ENCODE measurements at regions not wholly inside any gene's neighbourhood (a gene's known extent, or its start where the extent isn't known, plus 50 kb on each side); places are given as distances from the start of the nearest gene placed in this dataset.

DNA sequence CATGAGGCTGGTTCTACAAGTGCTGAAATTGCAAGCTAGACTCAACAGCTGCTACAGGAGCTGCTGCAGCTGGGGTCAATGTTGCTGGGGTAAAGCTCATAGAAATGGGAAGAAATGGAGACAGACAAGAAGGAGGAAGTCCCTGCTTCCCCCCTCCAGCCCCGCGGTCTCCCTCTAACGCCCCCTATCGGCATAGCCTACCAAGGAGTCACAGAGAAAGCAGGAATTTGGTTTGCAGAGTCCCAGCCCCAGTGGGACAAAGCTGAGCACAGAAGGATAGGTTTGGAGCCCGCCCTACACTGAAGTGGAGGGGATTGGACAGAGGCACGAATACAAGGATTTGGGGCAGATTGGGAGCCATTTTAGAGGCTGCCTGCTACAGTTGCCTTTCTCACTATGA lies 176.9 kb upstream of the ANKRD28 start:
- no peak overlapping the region for H3K4me3 ChIP-seq (ENCODE audit: low read depth, low read length)
- in situ Hi-C loops (cut with HindIII; ENCODE audit: low sequenced_read_pairs): no loop called here
- DNase-seq (ENCODE audit: low read depth): no peak
- TF ChIP-seq, protein P1, sequence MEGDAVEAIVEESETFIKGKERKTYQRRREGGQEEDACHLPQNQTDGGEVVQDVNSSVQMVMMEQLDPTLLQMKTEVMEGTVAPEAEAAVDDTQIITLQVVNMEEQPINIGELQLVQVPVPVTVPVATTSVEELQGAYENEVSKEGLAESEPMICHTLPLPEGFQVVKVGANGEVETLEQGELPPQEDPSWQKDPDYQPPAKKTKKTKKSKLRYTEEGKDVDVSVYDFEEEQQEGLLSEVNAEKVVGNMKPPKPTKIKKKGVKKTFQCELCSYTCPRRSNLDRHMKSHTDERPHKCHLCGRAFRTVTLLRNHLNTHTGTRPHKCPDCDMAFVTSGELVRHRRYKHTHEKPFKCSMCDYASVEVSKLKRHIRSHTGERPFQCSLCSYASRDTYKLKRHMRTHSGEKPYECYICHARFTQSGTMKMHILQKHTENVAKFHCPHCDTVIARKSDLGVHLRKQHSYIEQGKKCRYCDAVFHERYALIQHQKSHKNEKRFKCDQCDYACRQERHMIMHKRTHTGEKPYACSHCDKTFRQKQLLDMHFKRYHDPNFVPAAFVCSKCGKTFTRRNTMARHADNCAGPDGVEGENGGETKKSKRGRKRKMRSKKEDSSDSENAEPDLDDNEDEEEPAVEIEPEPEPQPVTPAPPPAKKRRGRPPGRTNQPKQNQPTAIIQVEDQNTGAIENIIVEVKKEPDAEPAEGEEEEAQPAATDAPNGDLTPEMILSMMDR (IDR thresholded peaks at IDR 0.05; ENCODE audit: low read depth, low read length, missing control alignments): no peak

DNA sequence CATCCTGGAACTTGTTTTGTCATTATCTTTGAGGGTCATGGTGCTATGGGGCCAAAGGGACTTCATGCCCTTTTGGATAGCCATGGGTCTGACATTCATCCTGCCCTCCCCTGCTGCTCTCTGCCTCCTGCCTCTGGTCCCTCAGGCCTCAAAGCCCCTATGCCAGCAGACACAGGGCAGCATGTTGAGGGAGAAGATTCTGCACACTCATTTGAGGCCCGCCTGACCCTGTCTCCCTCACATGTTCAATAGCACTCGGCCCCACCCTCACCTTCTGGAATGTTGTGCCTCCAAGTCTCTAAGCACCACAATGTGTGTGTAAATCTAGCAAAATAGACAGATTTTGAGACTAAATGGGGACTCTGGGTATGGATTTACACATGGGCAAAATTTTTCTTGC lies 178.7 kb upstream of the ANKRD28 start:
- no peak for DNase-seq (ENCODE audit: low read depth)
- TF ChIP-seq, protein P1 (IDR thresholded peaks at IDR 0.05; ENCODE audit: low read depth, low read length, missing control alignments): no peak
- H3K4me3 ChIP-seq (ENCODE audit: low read depth, low read length): no peak overlapping the region
- in situ Hi-C loops (cut with HindIII; ENCODE audit: low sequenced_read_pairs): no loop called here

DNA sequence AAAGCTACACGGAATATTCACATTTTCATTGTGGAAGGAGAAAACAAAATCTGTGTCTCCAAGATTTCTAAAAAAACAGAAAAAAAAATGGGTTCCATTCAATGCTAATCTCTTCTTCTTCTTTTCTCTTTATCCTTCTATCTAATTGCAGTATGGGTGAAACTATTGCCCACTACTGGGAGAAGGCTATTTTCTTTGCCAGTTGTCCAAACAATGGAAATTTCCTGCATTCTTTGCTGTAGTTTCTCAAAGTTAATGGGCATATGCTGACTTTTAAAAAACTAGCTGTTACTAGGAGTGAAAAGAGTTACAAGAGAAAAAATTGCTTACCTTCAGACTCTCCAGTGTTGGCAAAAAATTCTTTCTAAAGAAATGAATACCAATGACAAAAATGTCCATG lies 179.3 kb upstream of the ANKRD28 start:
- in situ Hi-C loops (cut with HindIII; ENCODE audit: low sequenced_read_pairs): no loop called here
- no peak for DNase-seq (ENCODE audit: low read depth)
- TF ChIP-seq, protein P1 (IDR thresholded peaks at IDR 0.05; ENCODE audit: low read depth, low read length, missing control alignments): no peak
- H3K4me3 ChIP-seq (ENCODE audit: low read depth, low read length): no peak overlapping the region

DNA sequence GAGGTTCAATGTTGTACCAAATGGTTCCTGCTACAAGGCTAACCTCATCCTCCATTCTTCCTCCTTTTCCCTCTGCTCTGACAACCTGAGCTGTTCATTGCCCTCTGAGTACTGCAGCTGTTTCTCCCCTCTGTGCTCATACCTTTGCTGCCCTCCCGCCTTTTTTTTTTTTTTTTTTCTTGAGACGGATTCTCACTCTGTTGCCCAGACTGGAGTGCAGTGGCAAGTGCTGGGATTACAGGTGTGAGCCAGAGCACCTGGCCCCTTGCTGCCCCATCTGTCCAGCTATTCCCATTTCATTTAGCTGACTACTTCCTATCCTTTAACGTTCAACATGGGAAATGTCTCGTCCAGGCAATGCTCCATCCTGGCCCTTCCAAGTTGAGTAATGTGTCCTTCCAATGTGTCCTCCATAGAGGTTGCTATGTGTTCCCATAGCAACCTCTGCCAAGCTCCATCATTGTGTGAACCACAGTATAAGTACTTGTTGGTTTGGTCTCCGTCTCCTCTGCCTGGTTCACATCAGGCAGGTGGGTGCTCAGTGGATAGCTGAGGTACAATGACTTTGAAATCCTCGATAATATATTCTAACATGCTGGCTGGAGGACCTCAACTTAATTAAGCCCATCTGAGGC lies 179.9 kb upstream of the ANKRD28 start:
- in situ Hi-C loops (cut with HindIII; ENCODE audit: low sequenced_read_pairs): no loop called here
- DNase-seq (ENCODE audit: low read depth): no peak
- TF ChIP-seq, protein P1 (IDR thresholded peaks at IDR 0.05; ENCODE audit: low read depth, low read length, missing control alignments): no peak
- no peak overlapping the region for H3K4me3 ChIP-seq (ENCODE audit: low read depth, low read length)

DNA sequence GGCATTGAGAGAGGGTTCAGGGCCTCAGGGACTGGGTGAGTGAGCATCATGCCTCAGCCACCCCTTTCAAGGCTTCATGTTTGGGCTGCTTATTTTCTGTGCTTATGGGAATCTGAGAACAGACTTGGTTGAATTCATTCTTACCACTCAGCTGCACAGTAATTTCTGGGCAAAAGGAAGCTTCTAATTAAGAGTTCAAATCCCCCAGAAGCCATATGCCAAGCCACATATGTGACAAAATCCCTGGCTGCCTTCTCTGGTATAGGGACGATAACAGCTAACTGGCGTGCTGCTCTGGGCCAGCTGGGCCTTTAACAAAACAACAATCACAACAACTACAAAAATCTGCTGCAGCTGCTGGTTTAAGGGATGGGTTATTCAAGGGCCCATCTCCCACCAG lies 181.0 kb upstream of the ANKRD28 start:
- TF ChIP-seq, protein P1 (IDR thresholded peaks at IDR 0.05; ENCODE audit: low read depth, low read length, missing control alignments): no peak
- H3K4me3 ChIP-seq (ENCODE audit: low read depth, low read length): no peak overlapping the region
- DNase-seq (ENCODE audit: low read depth): no peak
- in situ Hi-C loops (cut with HindIII; ENCODE audit: low sequenced_read_pairs): no loop called here

DNA sequence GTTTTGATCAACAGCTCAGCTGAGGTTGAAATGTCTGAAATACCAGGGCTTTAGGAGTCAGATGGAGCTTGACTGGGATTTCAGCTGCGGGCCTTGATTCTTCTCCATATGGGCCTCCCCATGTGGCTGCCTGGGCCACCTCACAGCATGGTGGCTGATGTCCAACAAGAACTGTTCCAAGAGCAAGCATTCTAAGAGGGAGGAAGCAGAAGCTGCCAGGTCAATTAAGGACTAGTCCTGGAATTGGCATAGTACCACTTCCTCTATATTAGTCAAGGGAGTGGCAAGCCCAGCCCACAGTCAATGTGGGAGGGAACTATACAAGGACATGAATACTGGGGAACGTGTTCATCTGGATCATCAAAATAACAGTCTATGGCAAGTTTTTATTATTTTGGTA lies 181.7 kb upstream of the ANKRD28 start:
- no peak for DNase-seq (ENCODE audit: low read depth)
- in situ Hi-C loops (cut with HindIII; ENCODE audit: low sequenced_read_pairs): no loop called here
- TF ChIP-seq, protein P1 (IDR thresholded peaks at IDR 0.05; ENCODE audit: low read depth, low read length, missing control alignments): no peak
- no peak overlapping the region for H3K4me3 ChIP-seq (ENCODE audit: low read depth, low read length)
